MM.1S (cell line): ENCODE measurements at regions not wholly inside any gene's neighbourhood (a gene's known extent, or its start where the extent isn't known, plus 50 kb on each side); places are given as distances from the start of the nearest gene placed in this dataset.

Experiments used
- EZH2 ChIP-seq: fragments of 300-600 bp; sonication (generic); optimal IDR thresholded peaks from 2 replicates; pipeline ENCODE3; 2017; ENCODE audit warnings: low read depth, mild to moderate bottlenecking, antibody characterized with exemption, low read length, mixed read lengths
- EZH2phosphoT487 ChIP-seq: fragments of 300-600 bp; sonication (generic); IDR thresholded peaks from 2 replicates; pipeline ENCODE4 v1.6.1; 2018; ENCODE audit warnings: antibody characterized with exemption, low read length
- TF ChIP-seq, protein P1 (sequence below): fragments of 300-600 bp; sonication (generic); IDR thresholded peaks from 2 replicates; pipeline ENCODE4 v1.5.1; 2016; ENCODE audit warnings: antibody characterized with exemption, low read length, mixed read lengths

DNA sequence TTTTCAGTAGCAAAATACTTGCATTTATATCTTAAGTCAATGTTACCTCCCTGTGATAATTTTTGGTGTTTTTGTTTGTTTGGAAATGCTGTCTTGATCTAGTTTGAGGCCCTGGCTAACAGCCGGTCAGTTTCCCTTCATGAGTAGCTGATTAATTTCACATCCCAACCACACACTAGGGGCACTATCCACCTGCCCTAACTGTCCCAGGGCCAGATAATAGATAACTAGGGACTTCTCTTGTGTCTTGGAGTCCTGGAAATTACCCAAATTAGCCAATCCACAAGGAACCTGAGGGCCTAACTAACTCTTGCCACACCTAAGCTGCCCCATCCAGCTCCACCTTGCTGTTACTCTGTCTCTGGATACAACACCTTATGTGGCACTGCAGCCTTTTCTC, 399.9 kb downstream of the FOXG1 start:
- TF ChIP-seq, protein P1, sequence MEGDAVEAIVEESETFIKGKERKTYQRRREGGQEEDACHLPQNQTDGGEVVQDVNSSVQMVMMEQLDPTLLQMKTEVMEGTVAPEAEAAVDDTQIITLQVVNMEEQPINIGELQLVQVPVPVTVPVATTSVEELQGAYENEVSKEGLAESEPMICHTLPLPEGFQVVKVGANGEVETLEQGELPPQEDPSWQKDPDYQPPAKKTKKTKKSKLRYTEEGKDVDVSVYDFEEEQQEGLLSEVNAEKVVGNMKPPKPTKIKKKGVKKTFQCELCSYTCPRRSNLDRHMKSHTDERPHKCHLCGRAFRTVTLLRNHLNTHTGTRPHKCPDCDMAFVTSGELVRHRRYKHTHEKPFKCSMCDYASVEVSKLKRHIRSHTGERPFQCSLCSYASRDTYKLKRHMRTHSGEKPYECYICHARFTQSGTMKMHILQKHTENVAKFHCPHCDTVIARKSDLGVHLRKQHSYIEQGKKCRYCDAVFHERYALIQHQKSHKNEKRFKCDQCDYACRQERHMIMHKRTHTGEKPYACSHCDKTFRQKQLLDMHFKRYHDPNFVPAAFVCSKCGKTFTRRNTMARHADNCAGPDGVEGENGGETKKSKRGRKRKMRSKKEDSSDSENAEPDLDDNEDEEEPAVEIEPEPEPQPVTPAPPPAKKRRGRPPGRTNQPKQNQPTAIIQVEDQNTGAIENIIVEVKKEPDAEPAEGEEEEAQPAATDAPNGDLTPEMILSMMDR, result no peak
- TF ChIP-seq EZH2 (no peak), EZH2phosphoT487 (no peak)
